ENCODE measurements at regions not wholly inside any gene's neighbourhood (a gene's known extent, or its start where the extent isn't known, plus 50 kb on each side); places are given as distances from the start of the nearest gene placed in this dataset.
"Not testable (repeated sequence)": the region's sequence is repeated elsewhere in the genome, so short reads cannot be mapped to it uniquely, and the experiment has no call there.

DNA sequence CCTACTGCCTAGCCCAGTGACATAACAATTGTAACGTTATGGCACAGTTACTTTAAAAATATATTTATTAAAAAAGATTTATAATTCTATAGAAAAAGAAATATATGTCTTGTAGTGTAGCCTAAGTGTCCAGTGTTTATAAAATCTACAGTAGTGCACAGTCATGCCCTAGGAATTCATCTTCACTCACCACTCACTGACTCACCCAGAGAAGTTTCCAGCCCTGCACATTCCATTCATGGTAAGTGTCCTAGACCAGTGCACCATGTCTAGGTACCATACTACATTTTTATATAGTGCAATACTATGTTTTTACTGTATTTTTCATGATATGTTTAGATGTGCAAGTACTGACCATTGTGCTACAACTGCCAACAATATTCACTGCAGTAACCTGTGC, 947.9 kb upstream of the TPTE start:
- not testable (repeated sequence) for TF ChIP-seq CTCF (conservative IDR thresholded peaks at IDR 0.05; ENCODE audit: low read length); EZH2phosphoT487 (IDR thresholded peaks at IDR 0.05; ENCODE audit: borderline replicate concordance, low read depth, low read length)
